Astrocyte (in vitro differentiated cells and primary cell): ENCODE measurements at regions not wholly inside any gene's neighbourhood (a gene's known extent, or its start where the extent isn't known, plus 50 kb on each side); places are given as distances from the start of the nearest gene placed in this dataset.

Source experiments
- DNase-seq: peaks from one replicate; pipeline ENCODE4 v3.0.0-alpha.2; 2010; ENCODE audit warnings: low read depth
- FAIRE-seq: peaks from 2 replicates; lab custom pipeline; 2011; peaks lifted over from hg19 to GRCh38; lab: Jason Lieb, UNC
- H2AFZ ChIP-seq: 2 replicates; pipeline ENCODE4 v1.6.0; 2012; ENCODE audit warnings: low read depth, low read length, inconsistent platforms
- H3K27ac ChIP-seq: 2 replicates; pipeline ENCODE4 v1.5.1; 2011; ENCODE audit warnings: low read depth, low read length, inconsistent platforms
- H3K27me3 ChIP-seq: 2 replicates; pipeline ENCODE4 v1.6.0; 2011; ENCODE audit warnings: low read length, inconsistent platforms; ENCODE audit not compliant: insufficient read depth
- H3K36me3 ChIP-seq: 2 replicates; pipeline ENCODE4 v1.5.1; 2011; ENCODE audit warnings: low read length, inconsistent platforms; ENCODE audit not compliant: insufficient read depth
- H3K4me1 ChIP-seq: 2 replicates; pipeline ENCODE4 v1.5.1; 2011; ENCODE audit warnings: low read length, inconsistent platforms; ENCODE audit not compliant: insufficient read depth
- H3K4me2 ChIP-seq: 2 replicates; pipeline ENCODE4 v1.6.0; 2012; ENCODE audit warnings: low read length, inconsistent platforms
- H3K4me3 ChIP-seq: 2 replicates; pipeline ENCODE4 v1.5.1; 2011; ENCODE audit warnings: low read depth, mild to moderate bottlenecking, low read length, inconsistent platforms; ENCODE audit not compliant: insufficient read depth
- H3K79me2 ChIP-seq: 2 replicates; pipeline ENCODE4 v1.6.0; 2012; ENCODE audit warnings: mild to moderate bottlenecking, low read length, inconsistent platforms; ENCODE audit not compliant: insufficient read depth
- H3K9ac ChIP-seq: 2 replicates; pipeline ENCODE4 v1.6.0; 2012; ENCODE audit warnings: mild to moderate bottlenecking, low read length, inconsistent platforms
- H3K9me3 ChIP-seq: 2 replicates; pipeline ENCODE4 v1.5.1; 2012; ENCODE audit warnings: low read depth, mild to moderate bottlenecking, low read length, inconsistent platforms; ENCODE audit not compliant: insufficient read depth
- H4K20me1 ChIP-seq: 2 replicates; pipeline ENCODE4 v1.6.0; 2012; ENCODE audit warnings: low read length, inconsistent platforms; ENCODE audit not compliant: insufficient read depth
- H3K27ac Mint-ChIP-seq: one replicate; pipeline ENCODE4 v1.8.0; 2021; ENCODE audit warnings: mild to moderate bottlenecking, mixed read lengths; ENCODE audit not compliant: unreplicated experiment
- H3K27me3 Mint-ChIP-seq: one replicate; pipeline ENCODE4 v1.8.0; 2021; ENCODE audit warnings: low read depth, mixed read lengths; ENCODE audit not compliant: unreplicated experiment
- H3K36me3 Mint-ChIP-seq: one replicate; pipeline ENCODE4 v1.8.0; 2021; ENCODE audit warnings: low read depth, mixed read lengths; ENCODE audit not compliant: unreplicated experiment
- H3K4me1 Mint-ChIP-seq: one replicate; pipeline ENCODE4 v1.8.0; 2021; ENCODE audit warnings: low read depth, mixed read lengths; ENCODE audit not compliant: unreplicated experiment
- H3K4me3 Mint-ChIP-seq: one replicate; pipeline ENCODE4 v1.8.0; 2021; ENCODE audit warnings: mild to moderate bottlenecking, moderate library complexity, mixed read lengths; ENCODE audit not compliant: unreplicated experiment
- H3K9me3 Mint-ChIP-seq: one replicate; pipeline ENCODE4 v1.8.0; 2021; ENCODE audit warnings: mild to moderate bottlenecking, mixed read lengths; ENCODE audit not compliant: unreplicated experiment
- EZH2 ChIP-seq: IDR thresholded peaks from 2 replicates; pipeline ENCODE4 v1.6.1; 2012; ENCODE audit warnings: mild to moderate bottlenecking, low read length, inconsistent platforms; ENCODE audit not compliant: insufficient read depth
- TF ChIP-seq, protein P1 (sequence below): IDR thresholded peaks from 2 replicates; pipeline ENCODE4 v1.5.1; 2011; ENCODE audit warnings: low read depth, mild to moderate bottlenecking, inconsistent platforms, low read length, moderate library complexity; ENCODE audit not compliant: insufficient read depth

DNA sequence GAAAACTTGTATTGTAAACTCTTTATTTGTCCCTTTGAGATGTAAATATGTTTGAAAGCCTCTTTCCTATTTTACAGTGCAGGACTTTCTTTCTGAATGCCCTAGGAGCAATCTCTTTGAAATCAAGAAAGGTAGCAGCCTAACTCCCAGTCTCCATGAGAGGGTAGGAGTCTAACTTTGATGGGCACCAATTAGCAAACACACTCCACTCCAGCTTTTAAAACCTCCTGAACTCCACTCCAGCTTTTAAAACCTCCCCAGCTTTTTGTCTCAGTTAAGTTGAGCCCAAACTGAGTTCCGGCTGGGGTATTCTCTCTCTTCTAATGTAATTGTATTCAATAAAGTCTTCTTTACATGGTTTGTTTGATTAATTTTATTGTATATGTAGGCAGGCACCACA is 493.7 kb upstream of the CDH7 start:
- no peaks in the 10 kb centered on the region for H3K4me1 Mint-ChIP-seq
- Histone ChIP-seq H4K20me1 (no peaks in the 10 kb centered on the region), H3K36me3 (no peaks in the 10 kb centered on the region), H3K27ac (no peak overlapping the region), H3K4me3 (no peak overlapping the region), H3K4me1 (no peaks in the 10 kb centered on the region), H2AFZ (no peak overlapping the region), H3K27me3 (no peaks in the 10 kb centered on the region), H3K79me2 (no peaks in the 10 kb centered on the region), H3K9me3 (no peaks in the 10 kb centered on the region), H3K4me2 (no peak overlapping the region), H3K9ac (no peak overlapping the region)
- H3K27ac Mint-ChIP-seq: no peak overlapping the region
- FAIRE-seq (no peak), DNase-seq (no peak)
- no peak for TF ChIP-seq EZH2
- TF ChIP-seq, protein P1, sequence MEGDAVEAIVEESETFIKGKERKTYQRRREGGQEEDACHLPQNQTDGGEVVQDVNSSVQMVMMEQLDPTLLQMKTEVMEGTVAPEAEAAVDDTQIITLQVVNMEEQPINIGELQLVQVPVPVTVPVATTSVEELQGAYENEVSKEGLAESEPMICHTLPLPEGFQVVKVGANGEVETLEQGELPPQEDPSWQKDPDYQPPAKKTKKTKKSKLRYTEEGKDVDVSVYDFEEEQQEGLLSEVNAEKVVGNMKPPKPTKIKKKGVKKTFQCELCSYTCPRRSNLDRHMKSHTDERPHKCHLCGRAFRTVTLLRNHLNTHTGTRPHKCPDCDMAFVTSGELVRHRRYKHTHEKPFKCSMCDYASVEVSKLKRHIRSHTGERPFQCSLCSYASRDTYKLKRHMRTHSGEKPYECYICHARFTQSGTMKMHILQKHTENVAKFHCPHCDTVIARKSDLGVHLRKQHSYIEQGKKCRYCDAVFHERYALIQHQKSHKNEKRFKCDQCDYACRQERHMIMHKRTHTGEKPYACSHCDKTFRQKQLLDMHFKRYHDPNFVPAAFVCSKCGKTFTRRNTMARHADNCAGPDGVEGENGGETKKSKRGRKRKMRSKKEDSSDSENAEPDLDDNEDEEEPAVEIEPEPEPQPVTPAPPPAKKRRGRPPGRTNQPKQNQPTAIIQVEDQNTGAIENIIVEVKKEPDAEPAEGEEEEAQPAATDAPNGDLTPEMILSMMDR: no peak
- H3K9me3 Mint-ChIP-seq: no peaks in the 10 kb centered on the region
- no peak overlapping the region for H3K4me3 Mint-ChIP-seq
- H3K27me3 Mint-ChIP-seq: no peaks in the 10 kb centered on the region
- H3K36me3 Mint-ChIP-seq: no peaks in the 10 kb centered on the region

GRCh38 chr18:65255417-65255816 is 495.4 kb upstream of the CDH7 start:
- H3K4me3 Mint-ChIP-seq: no peak overlapping the region
- H3K9me3 Mint-ChIP-seq: no peaks in the 10 kb centered on the region
- no peaks in the 10 kb centered on the region for H3K9me3 ChIP-seq
- no peaks in the 10 kb centered on the region for H3K4me1 ChIP-seq
- no peak overlapping the region for H3K4me3 ChIP-seq
- H3K4me2 ChIP-seq: no peak overlapping the region
- H3K36me3 Mint-ChIP-seq: no peaks in the 10 kb centered on the region
- no peak for TF ChIP-seq EZH2
- TF ChIP-seq, protein P1: no peak
- no peaks in the 10 kb centered on the region for H4K20me1 ChIP-seq
- H3K9ac ChIP-seq: no peak overlapping the region
- H3K27me3 ChIP-seq: no peaks in the 10 kb centered on the region
- H2AFZ ChIP-seq: no peak overlapping the region
- no peaks in the 10 kb centered on the region for H3K79me2 ChIP-seq
- FAIRE-seq: no peak
- H3K4me1 Mint-ChIP-seq: no peaks in the 10 kb centered on the region
- H3K36me3 ChIP-seq: no peaks in the 10 kb centered on the region
- no peak overlapping the region for H3K27ac ChIP-seq
- no peak overlapping the region for H3K27ac Mint-ChIP-seq
- no peaks in the 10 kb centered on the region for H3K27me3 Mint-ChIP-seq
- no peak for DNase-seq

- H3K27ac Mint-ChIP-seq: no peak overlapping the region
- H2AFZ ChIP-seq: no peak overlapping the region
These were observed 511.0 kb upstream of the CDH7 start for GRCh38 chr18:65239787-65240186.

More at GRCh38 chr18:65239787-65240186, 511.0 kb upstream of the CDH7 start:
- Histone ChIP-seq H3K27me3 (no peaks in the 10 kb centered on the region), H3K79me2 (no peaks in the 10 kb centered on the region), H3K27ac (no peak overlapping the region), H3K4me1 (no peaks in the 10 kb centered on the region), H4K20me1 (no peaks in the 10 kb centered on the region), H3K9ac (no peak overlapping the region), H3K4me3 (no peak overlapping the region), H3K36me3 (no peaks in the 10 kb centered on the region), H3K4me2 (no peak overlapping the region), H3K9me3 (no peaks in the 10 kb centered on the region)
- FAIRE-seq (no peak), DNase-seq (no peak)
- H3K27me3 Mint-ChIP-seq: no peaks in the 10 kb centered on the region
- peaks cover 9% of the 10 kb centered on the region for H3K4me1 Mint-ChIP-seq
- no peaks in the 10 kb centered on the region for H3K36me3 Mint-ChIP-seq
- TF ChIP-seq, protein P1: no peak
- no peak for TF ChIP-seq EZH2
- H3K4me3 Mint-ChIP-seq: no peak overlapping the region
- H3K9me3 Mint-ChIP-seq: no peaks in the 10 kb centered on the region
